Embryonic facial prominence (tissue), 1 donor: ENCODE measurements at regions not wholly inside any gene's neighbourhood (a gene's known extent, or its start where the extent isn't known, plus 50 kb on each side); places are given as distances from the start of the nearest gene placed in this dataset.
A peak's percentile ranks its signal among the peaks of the same experiment; 100 is the strongest.
"Not testable (repeated sequence)": the region's sequence is repeated elsewhere in the genome, so short reads cannot be mapped to it uniquely, and the experiment has no call there.

Experiments
- DNase-seq: peaks from one replicate; pipeline ENCODE4 v3.0.0-alpha.2; 2016; ENCODE audit errors: extremely low spot score

DNA sequence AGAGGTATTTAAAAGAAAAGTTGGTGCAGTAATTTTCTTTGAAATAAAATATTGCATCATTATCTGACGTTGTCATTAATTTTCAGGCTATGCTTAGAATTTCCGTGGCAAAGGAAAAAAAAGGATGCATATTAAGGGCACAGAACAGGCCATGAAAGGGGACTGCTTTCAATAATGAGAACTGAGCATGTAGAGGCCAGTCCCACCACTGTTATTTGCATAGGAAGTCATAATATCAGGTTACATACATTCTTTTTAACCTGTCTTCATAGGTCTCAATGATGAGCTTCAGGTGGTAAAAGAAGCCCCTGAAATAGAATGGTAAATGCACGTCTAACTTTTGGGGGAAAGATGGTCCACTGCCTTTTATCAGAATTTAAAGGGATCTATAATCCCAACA is 272.1 kb upstream of the ALCAM start:
- no peak for DNase-seq

DNA sequence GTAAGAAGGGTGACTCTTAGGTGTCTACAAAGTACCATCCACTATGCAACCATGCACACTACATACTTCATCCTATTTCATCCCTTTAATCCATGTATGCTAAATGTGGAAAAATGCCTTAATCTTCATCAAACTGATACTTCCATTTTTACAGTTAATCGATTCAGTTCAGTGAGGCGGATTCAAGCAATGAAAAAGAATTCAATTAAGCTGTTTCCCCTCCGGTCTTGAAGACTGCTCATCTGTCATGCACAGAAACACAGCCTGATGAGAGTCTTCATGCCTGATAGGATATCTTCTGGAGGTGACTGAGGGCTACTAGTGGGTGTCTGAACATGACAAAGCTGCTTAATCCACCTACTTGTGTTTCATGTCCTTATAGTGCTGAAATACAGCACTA is 270.6 kb upstream of the ALCAM start:
- no peak for DNase-seq

DNA sequence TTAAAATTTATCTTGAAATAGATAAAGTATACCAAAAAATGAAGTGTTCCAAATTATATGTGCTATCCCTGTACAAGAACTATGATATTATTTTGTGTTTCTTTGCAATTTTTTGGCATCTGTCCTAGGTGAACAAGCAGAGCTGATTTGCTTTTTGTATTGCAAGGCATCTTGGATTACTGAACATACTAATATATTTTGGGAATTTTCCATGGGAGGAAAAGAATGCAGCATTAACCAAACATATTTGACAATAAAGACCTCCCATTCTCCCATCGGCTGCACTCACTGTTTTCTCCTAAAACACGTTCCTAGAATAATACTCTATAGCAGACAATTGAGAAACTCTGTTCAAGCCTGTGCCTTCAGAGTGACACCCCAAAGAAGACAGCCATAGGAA is 265.1 kb upstream of the ALCAM start:
- peak; percentile 29 for DNase-seq

DNA sequence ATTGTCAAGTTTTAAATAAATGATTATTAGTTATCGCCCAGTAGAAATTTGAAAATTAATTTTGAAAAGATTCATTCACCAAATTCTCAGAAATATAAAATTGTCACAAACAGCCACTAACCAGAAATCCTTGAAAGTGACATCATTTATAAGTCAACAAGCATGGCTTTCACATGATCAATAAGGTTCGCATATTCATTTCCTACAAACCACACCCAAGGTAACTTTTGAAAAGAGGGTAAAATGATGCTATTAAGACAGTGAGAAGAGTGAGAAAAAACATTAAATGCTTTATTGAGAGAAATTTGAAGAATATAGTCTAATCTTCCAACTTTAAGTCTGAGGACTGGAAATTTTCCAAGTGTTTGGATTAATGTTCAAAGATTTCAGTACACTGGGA is 263.6 kb upstream of the ALCAM start:
- no peak for DNase-seq

DNA sequence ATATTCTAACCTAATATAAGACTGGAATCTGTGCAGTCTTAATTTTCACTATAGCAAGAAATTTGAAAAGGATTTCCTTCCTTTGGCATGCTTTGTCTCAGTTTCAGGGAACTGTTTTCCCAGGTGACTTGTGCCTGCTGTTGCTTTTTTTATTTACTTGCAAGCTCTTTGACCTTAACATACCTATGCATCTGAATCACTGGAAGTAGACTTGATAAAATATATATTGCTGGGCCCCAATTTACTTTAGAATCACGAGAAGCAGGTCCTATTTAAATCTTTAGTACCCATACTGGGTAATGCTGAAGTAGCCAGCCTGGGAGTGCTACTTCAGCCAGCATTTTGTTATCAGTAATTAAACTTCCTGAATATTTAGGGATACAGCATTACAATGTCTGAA is 257.9 kb upstream of the ALCAM start:
- DNase-seq: no peak

DNA sequence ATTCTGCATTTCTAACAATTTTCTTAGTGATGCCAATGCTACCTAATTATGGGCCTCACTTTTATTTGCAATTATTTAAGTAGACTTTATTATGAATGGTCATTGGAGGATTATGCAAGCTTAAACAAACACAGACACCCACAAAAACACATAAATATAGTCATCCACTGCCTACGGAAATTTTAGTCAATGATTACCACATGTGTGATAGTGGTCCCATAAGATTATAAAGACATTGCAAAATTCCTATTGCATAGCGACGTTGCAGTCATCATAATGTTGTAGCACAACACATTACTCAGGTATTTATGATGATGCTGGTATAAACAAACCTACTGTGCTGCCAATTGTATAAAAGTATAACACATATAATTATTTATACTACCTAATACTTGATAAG is 247.8 kb upstream of the ALCAM start:
- DNase-seq: no peak

DNA sequence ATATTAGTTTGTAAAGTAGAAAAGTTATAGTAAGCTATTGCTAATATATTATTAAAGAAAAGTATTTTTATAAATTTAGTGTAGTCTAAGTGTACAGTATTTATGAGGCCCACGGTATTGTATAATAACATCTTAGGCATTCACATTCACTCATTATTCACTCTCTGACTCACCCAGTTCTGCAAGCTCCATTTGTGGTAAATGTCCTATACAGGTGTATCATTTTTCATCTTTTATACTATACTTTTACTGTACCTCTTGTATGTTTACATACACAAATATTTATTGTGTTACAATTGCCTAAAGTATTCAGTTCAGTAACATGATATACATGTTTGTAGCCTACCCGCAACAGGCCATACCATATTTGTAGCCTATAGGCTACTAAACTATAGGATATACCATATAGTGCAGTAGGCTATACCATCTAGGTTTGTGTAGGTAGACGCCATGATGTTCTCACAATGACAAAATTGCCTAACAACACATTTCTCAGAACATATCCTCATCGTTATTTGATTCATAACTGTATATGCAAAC is 246.8 kb upstream of the ALCAM start:
- no peak for DNase-seq

DNA sequence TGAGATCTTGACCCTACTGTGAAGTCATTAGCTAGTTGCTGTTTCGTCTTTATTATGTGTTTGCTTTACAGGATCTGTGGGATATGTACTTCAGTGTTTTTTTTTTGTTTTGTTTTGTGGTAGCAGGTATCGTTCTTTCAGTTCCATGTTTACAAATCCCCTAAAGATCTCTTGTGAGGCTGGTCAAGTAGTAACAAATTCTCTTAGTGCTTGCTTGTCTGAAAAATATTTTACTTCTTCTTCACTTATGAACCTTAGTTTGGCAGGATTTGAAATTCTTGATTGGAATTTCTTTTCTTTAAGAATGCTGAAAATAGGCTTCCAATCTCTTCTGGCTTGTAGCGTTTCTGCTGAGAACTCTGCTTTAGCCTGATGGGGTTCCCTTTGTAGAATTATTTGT is 235.8 kb upstream of the ALCAM start:
- DNase-seq: no peak

DNA sequence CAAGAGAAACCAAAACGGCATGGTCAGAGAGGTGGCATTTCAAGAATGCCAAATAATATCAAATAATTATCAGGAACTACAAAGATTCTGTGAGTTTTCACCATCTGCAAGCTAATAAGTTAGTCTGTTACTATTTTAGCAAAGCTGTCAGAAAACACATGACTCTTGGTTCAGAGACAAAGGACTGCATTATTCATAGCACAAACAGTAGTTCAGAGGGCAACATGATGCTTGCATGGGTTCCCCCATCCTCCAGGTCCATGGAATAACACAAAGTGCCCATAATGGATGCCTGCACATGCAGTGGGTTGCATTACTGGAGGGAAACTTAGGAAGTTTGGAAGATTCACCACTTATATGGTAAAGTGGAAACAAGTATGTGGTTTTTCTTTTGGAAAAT is 228.8 kb upstream of the ALCAM start:
- DNase-seq: no peak

DNA sequence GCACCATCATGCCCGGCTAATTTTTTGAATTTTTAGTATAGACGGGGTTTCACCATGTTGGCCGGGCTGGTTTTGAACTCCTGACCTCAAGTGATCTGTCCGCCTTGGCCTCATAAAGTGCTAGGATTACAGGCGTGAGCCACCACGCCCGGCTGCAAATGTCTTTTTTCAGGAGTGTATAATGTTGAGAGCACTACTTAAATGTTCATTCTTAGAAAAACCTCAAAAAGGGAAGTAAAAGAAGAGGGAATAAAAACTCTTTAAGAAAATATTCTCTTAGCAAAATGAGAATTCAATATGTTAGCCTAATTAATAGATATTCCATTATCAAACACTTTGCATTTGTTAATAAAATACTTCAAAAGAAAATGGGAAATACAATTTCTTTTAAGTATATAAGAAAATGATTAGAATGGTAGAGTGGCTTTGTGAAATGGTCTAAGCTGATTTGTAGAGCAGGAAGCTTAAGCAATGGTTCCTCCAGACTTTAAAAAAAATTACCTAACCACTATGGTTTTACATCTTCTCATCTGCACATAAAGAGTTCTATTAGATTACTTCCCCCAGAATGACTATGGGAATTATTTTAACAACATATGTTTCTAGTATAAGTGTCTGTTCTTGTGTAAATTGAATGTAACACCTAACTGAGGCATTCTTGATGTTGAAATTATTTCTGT is 226.7 kb upstream of the ALCAM start:
- no peak for DNase-seq

DNA sequence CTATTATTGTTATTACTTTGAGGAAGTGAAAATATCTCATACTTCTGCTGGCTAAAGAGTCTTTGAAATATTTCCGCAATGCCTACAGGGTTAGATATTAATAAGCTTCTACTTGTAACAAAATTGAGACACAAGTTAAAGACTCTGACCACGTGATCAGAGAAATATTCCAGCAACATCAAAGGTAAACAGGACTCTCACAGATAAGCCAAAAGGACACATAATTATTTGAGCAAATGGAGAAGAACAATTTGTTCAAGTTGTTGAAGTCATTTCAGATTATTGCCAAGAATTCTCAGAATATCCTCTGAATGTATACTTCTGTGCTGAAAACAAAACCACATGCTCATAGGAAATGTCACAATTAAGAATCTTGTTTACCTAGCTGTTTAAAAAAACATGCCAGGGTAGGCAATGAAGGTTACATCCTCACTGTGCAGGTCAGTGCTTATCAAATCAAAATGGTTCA is 225.8 kb upstream of the ALCAM start:
- no peak for DNase-seq

DNA sequence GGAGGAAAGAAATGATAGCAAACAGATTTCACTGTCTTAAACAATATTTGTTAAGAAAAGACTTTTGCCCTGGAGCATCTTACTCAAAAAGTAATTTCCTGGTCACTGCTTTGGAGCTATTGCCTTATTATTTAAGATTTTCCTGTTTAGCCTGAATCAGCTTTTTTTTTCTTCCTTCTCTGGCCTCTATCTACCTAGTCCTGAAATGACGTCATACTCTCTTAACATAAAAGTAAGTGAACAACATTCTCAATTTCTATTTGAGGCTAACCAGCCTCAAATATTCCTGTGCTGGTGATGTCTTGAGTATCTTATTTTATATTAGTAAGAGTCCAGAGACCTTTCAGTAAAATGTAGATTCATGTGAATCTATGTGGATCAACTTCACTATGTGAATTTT is 221.9 kb upstream of the ALCAM start:
- DNase-seq: no peak

DNA sequence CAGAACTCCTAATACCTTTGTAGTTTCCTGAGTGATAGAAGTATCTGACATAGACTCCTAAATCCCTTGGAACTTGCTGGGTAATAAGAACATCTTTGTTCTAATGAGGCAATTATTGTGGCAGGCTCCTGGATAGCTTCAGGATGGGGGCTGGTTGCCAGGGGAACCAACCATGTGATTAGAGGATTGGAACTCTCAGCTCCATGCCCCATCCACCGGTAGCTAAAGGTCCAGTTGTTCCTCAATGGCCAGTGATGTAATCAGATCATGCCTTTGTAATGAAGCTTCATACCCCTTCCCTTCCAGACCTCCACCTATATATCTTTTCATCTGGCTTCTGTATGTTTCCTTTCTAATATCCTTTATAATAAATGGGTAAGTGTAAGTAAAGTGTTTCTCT is 221.2 kb upstream of the ALCAM start:
- DNase-seq: no peak

DNA sequence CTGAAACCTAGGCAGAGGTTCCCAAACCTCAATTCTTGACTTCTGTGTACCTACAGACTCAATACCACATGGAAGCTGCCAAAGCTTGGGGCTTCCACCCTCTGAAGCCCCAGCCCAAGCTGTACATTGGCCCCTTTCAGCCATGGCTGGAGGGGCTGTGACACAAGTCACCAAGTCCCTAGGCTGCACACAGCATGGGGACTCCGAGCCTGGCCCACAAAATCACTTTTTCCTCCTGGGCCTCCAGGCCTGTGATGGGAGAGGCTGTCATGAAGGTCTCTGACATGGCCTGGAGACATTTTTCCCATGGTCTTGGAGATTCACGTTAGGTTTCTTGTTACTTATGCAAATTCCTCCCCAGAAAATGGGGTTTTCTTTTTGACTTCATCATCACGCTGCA is 217.5 kb upstream of the ALCAM start:
- DNase-seq: not testable (repeated sequence)

DNA sequence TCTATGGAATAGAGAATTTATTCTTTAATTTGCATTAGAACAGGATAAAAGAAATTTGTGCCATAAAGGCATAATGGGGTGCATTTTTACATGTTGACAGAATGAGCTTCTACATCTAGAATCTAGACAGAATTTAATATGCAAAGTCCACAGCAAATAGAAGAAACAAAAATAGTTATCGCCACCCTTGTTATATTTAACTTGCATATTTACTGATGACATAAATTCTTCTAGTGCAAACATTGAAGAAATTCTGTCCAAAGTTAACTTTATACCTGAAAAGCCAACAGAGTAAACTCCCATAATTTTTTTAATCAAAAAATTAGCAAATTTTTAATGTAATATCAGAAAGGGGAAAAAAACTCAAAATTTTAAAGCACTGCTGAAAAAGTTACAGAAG is 213.7 kb upstream of the ALCAM start:
- DNase-seq: no peak

DNA sequence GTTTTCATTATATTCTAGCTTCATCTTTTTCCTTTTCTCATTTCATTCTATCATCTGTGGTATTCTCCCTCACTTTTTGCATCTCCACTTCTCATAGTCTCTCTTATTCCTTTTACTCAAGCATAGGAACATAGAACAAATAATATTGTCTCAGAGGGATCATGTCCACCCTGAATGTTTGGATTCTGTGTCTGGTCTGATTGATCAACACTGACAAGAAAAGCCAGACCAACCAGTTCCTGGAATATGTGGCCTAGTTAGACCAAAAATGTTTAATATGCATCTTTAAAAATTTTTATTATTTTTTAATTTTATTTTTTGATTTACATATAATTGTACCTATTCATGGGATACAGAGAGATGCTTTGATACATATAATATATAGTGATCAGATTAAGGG is 212.0 kb upstream of the ALCAM start:
- no peak for DNase-seq

DNA sequence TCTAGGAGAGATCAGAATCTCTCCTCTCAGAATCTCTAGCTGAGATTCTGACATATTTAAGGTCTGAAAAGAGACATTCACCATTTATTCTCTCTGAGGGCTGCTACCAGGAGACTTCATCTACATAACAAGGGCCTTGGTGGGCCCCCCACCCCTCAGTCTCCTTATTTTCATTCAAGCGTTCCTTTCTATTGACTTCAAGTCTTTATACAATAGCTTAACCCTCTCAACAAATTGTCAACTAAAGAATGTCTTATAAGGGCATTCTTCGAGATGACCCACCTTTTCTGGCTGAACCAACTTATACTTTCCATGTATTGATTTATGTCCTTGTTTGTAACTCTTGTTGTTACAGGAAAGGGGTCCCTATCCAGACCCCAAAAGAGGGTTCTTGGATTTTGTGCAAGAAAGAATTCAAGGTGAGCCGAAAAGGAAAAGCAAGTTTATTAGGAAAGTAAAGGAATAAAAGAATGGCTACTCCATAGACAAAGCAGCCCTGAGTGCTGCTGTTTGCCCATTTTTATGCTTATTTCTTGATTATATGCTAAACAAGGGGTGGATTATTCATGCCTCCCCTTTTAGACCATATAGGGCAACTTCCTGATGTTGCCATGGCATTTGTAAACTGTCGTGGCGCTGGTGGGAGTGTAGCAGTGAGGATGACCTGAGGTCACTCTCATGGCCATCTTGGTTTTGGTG is 209.5 kb upstream of the ALCAM start:
- no peak for DNase-seq

DNA sequence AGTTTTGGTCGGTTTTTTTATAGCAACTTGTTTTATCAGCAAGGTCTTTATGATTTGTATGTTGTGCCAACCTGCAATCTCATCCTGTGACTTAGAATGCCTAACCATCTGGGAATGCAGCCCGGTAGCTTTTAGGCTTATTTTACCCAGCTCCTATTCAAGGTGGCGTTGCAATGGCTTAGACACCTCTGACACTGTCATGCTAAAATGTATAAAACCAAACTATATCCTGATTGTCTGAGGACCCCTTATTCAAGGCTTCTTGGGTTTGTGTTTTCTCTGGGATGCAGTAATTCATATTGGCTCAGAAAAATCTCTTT is 209.0 kb upstream of the ALCAM start:
- no peak for DNase-seq

DNA sequence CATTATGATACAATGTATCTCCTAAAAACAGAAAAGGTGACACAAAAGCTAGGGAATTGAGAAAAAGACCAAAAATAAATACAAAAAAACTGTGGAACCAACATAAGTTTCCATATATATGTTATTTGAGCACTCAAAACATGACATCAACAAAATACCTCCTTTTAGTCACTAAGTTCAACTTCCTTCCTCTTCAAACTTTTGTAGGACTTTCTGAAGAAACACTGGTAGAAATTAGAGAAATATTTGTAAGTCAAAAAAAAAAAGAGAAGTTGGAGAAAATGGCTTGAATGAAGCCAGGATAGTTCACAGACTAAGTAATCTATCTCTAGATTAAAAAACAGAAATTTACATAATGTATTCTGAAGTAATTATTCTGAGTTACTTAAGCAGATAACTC is 208.4 kb upstream of the ALCAM start:
- no peak for DNase-seq

DNA sequence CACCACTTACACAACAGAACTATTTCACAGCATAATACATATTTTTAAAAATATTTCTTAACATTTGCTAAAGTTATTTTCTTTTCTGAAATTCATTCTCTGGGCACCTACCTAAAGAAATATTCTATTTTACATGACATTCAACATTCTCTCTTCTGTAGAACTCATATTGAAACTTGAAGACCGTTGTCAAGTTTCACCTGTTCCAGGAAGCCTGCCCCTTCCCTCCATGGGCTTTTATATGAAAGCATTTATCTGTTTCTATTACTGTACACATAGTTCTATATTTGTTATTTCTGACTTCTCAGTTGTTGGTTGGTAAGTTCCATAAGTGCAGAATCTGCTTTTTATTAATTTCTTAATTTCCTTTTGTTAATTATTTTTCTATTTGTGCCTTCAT is 204.3 kb upstream of the ALCAM start:
- DNase-seq: no peak

DNA sequence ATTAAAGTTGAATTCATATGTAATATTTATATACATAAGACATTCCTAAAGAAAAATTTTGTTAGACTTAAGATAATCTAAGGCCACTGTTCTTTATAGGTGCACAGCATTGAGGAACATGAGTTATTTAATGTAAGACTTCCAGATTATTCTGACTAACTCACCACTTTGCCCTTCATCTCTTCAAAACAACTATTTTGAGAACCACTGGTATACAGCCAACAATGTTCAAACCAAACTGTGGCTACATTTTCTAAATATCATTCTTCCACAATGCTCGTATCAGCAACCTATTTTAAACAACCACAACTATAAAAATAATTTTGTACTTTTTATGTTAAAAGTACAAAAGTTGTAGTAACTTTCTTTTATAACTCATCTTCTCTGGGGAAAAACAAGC is 199.8 kb upstream of the ALCAM start:
- DNase-seq: no peak

DNA sequence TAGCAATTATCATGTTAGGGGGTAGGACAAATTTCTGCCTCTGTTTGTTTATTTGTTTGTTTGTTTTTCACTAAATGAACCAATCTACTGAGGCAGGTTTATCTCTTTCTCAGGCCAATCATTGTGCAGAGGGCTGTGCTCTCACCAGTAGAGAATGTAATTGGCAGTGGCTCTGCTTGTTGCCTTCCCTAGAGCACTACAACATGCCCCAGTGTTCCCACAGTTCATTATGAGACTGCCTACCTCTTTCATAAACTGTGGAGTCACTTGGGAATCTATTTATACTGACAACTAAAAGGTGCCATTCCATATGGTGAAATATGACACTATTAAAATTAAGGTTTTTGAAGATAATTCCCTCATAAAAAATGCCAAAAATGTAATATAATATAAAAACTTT is 196.3 kb upstream of the ALCAM start:
- DNase-seq: no peak

DNA sequence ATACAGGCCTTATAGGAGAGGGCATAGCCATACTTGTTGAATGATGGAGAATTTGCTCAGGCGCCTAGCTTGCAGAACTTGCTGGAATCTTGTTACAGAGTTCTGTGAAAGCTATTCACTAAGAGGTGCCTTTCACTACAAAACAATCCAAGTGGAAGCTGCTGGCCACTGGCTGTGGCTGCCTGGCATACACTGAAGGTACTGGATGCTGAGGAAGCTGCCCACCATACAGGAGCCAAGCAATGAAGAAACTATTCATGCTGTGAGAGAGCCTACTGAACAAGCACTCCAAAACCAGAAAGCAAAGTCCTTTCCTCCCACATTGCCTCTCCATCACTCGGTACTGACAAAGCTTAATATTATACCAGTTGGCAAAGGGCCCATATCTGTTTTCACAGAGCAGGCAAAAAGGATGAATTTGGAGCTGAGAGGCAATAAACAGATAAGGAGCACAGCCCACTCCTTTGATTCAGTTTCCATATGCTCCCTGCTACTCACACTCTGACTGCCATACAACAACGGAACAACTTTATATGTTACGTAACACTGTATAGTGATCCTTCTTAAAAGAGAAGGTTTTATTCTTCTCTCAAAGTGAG is 192.6 kb upstream of the ALCAM start:
- no peak for DNase-seq
